Fibroblast of villous mesenchyme (primary cell): ENCODE measurements at regions not wholly inside any gene's neighbourhood (a gene's known extent, or its start where the extent isn't known, plus 50 kb on each side); places are given as distances from the start of the nearest gene placed in this dataset.

Source experiments
- DNase-seq: peaks from one replicate; pipeline ENCODE4 v3.0.0-alpha.2; 2010; ENCODE audit warnings: low read depth
- H3K4me3 ChIP-seq: 2 replicates; pipeline ENCODE4 v1.5.1; 2011; ENCODE audit warnings: low read depth, mild to moderate bottlenecking, low read length
- TF ChIP-seq, protein P1 (sequence below): IDR thresholded peaks from 2 replicates; pipeline ENCODE4 v1.5.1; 2012; ENCODE audit warnings: low read depth, mild to moderate bottlenecking, low read length; ENCODE audit not compliant: insufficient read depth

DNA sequence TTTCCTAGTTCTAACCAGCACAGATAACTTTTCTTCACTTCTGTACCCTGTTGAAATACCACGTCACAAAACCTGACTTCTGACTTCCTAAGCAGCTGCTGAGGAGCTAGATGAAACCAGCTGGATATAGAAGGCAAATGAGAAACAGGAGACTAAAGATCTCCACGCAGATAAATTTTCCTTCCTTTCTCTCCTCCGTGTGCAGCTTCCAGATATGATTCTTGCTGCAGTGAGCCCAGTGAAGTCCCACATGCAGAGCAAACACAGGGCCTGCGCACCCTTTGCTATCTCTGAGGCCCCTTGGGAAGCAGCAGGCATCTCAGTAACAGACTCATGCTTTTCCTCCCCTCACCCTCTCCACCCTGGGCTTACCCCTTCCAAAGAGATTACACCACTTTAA, 1638.3 kb downstream of the MAT2B start:
- TF ChIP-seq, protein P1, sequence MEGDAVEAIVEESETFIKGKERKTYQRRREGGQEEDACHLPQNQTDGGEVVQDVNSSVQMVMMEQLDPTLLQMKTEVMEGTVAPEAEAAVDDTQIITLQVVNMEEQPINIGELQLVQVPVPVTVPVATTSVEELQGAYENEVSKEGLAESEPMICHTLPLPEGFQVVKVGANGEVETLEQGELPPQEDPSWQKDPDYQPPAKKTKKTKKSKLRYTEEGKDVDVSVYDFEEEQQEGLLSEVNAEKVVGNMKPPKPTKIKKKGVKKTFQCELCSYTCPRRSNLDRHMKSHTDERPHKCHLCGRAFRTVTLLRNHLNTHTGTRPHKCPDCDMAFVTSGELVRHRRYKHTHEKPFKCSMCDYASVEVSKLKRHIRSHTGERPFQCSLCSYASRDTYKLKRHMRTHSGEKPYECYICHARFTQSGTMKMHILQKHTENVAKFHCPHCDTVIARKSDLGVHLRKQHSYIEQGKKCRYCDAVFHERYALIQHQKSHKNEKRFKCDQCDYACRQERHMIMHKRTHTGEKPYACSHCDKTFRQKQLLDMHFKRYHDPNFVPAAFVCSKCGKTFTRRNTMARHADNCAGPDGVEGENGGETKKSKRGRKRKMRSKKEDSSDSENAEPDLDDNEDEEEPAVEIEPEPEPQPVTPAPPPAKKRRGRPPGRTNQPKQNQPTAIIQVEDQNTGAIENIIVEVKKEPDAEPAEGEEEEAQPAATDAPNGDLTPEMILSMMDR, result no peak
- peak; percentile 8 for DNase-seq
- no peak overlapping the region for H3K4me3 ChIP-seq

DNA sequence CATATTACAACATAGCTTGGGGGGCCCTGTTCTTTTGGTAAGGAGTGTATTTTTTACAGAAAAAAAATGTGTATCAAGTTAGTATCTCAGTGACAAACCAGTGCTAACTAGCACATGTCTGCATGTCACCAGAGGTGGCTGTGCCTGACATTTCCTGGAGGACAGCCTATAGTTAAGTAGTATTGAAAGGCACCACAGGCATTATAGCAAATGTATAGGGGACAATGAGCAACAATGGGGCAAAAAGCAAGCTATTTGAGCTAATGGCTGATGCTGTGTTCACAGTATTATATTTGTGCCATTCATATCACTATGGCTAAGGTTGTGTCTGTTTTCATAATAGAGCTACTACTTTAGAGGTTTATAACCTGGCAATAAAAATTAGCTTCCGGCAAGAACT, 1644.0 kb downstream of the MAT2B start:
- DNase-seq, result no peak
- no peak overlapping the region for H3K4me3 ChIP-seq
- TF ChIP-seq, protein P1, result no peak

GRCh38 chr5:165152058-165152457, 1646.6 kb downstream of the MAT2B start:
- H3K4me3 ChIP-seq, result no peak overlapping the region
- TF ChIP-seq, protein P1, result no peak
- no peak for DNase-seq

DNA sequence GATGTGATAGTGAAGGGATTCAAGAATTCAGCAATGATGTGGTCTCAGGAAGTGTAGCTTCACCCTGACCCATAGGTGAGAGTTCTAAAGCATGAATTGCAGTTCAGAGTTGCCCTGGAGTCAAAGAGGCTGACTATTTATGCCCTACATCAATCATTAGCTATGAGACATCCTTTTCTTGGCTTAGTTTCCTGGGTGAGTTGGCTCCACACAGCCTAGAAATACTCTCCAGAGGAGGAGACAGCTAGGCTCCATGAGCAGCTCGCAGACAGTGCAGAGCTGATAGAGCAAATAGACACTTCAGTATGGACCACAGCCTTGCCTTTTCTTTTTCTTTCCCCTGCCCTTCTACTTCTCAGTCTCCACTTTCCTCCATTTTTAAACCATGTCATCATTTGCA, 1651.8 kb downstream of the MAT2B start:
- H3K4me3 ChIP-seq, result no peak overlapping the region
- TF ChIP-seq, protein P1, result no peak
- DNase-seq, result no peak

GRCh38 chr5:165161204-165161603, 1655.8 kb downstream of the MAT2B start:
- no peak overlapping the region for H3K4me3 ChIP-seq
- no peak for DNase-seq

GRCh38 chr5:165163861-165164260, 1658.4 kb downstream of the MAT2B start:
- no peak for DNase-seq
- TF ChIP-seq, protein P1, result no peak

More at GRCh38 chr5:165161204-165161603, 1655.8 kb downstream of the MAT2B start:
- TF ChIP-seq, protein P1, result peak; percentile 21

DNA sequence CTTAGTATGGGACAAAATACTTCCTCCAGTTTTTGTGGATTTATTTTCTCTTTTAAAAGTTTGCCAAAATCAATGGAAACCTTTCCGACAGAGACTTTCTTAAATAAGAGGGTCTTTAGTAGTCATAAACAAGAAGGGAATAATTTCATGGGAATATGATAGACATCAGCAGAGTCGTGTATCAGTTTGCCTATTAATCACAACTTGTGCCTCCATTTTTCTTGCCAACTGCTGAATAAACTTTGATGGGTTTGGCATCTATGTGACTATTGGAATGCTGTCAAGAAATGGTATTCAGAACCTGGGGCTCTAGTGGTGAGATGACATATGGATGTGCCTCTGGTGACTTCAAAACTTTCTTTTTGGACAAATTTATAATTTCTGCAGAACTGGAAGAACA, 1668.2 kb downstream of the MAT2B start:
- no peak overlapping the region for H3K4me3 ChIP-seq
- DNase-seq, result no peak
- TF ChIP-seq, protein P1, result no peak

More at GRCh38 chr5:165163861-165164260, 1658.4 kb downstream of the MAT2B start:
- no peak overlapping the region for H3K4me3 ChIP-seq
